ENCODE measurements at regions not wholly inside any gene's neighbourhood (a gene's known extent, or its start where the extent isn't known, plus 50 kb on each side); places are given as distances from the start of the nearest gene placed in this dataset.

- TF ChIP-seq CTCF (IDR thresholded peaks at IDR 0.05) (no peak), POLR2A (IDR thresholded peaks at IDR 0.05; ENCODE audit: low read depth) (no peak)
Measured at GRCh38 chr14:101125719-101126651, 222.5 kb upstream of the RTL1 start.
